ENCODE measurements at regions not wholly inside any gene's neighbourhood (a gene's known extent, or its start where the extent isn't known, plus 50 kb on each side); places are given as distances from the start of the nearest gene placed in this dataset.

DNA sequence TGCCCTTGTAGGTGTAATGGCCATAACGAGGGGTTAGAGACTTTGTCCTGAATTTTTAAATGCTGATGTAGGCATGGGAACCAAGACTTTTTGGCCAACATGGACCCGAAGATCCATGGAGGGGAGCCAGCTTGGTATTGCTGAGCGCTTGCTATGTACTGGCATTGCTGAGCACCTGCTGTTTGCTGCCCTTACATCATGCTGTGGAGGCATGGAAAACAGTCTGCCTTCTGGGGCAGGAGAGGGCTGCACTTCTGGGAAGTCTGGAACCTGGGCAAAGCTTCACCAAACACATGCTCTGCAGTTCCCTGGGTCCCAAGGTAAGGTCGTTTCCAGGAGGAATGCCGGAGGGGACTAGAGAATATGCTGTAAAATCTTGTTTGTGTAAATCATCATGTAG, 86.3 kb upstream of the CNIH3 start:
- H3K4me3 ChIP-seq (ENCODE audit: low read depth, low read length) = no peak overlapping the region
- H2AFZ ChIP-seq (ENCODE audit: insufficient read depth, low read length, poor library complexity) = no peak overlapping the region
- no peak overlapping the region for H3K18ac ChIP-seq (ENCODE audit: low read length)
- no peak overlapping the region for H3K23ac ChIP-seq (ENCODE audit: low read length)
- no peaks in the 10 kb centered on the region for H3K9me3 ChIP-seq (ENCODE audit: insufficient read depth, low read depth, low read length)
- H4K12ac ChIP-seq (ENCODE audit: low read depth, low read length) = no peak overlapping the region
- no peak overlapping the region for H4K8ac ChIP-seq (ENCODE audit: low read depth, low read length)
- no peaks in the 10 kb centered on the region for H3K79me1 ChIP-seq (ENCODE audit: low read length)
- H3K4me2 ChIP-seq (ENCODE audit: low read length) = no peak overlapping the region
- no peak overlapping the region for H2BK12ac ChIP-seq (ENCODE audit: low read length)
- H3K4me1 ChIP-seq (ENCODE audit: control insufficient read depth in 1 of 2, insufficient read depth in 2 of 2, low read length in 2 of 2) = peaks cover 3 to 4% of the 10 kb centered on the region in 2 experiments
- WGBS (ENCODE audit: extremely low coverage, insufficient coverage, insufficient read length) = no CpG with 5 or more reads among the region's 5 CpGs
- no peak overlapping the region for H2BK5ac ChIP-seq (ENCODE audit: low read depth, low read length, poor library complexity)
- H4K91ac ChIP-seq (ENCODE audit: low read depth, low read length) = no peak overlapping the region
- DNase-seq = no peak
- no peaks in the 10 kb centered on the region for H3K79me2 ChIP-seq (ENCODE audit: control insufficient read depth, insufficient read depth, low read length, poor library complexity)
- no peaks in the 10 kb centered on the region for H3K36me3 ChIP-seq (ENCODE audit: control insufficient read depth in 1 of 2, insufficient read depth in 2 of 2, low read length in 2 of 2)
- no peak overlapping the region for H3K4ac ChIP-seq (ENCODE audit: low read depth, low read length)
- H3K9ac ChIP-seq (ENCODE audit: low read length) = no peak overlapping the region
- H3K14ac ChIP-seq (ENCODE audit: low read length) = no peak overlapping the region
- no peaks in the 10 kb centered on the region for H3K27me3 ChIP-seq (ENCODE audit: insufficient read depth, low read length)
- no peak overlapping the region for H2AK5ac ChIP-seq (ENCODE audit: low read length)
- no peak overlapping the region for H2BK120ac ChIP-seq (ENCODE audit: insufficient read depth, low read length, poor library complexity)
- H3K27ac ChIP-seq (ENCODE audit: low read depth, low read length) = no peak overlapping the region

DNA sequence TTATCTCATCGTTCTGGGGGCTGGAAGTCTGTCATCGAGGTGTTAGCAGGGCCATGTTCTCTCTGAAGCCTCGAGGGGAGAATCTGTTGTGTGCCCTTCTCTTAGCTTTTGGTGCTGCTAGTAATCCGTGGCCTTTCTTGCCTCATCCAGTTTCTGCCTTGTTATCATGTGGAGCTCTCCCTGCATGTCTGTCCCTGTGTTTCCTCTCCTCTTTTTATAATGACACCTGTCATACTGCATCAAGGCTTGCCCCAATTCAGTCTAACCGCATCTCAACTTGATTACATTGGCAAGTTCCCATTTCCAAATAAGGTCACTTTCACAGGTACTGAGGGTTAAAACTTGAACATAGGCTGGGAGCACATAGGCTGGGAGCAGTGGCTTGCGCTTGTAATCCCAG, 82.6 kb upstream of the CNIH3 start:
- Histone ChIP-seq H4K8ac (ENCODE audit: low read depth, low read length) (no peak overlapping the region), H3K27ac (ENCODE audit: low read depth, low read length) (no peak overlapping the region), H4K12ac (ENCODE audit: low read depth, low read length) (no peak overlapping the region), H3K4me3 (ENCODE audit: low read depth, low read length) (no peak overlapping the region), H3K4ac (ENCODE audit: low read depth, low read length) (no peak overlapping the region), H2AFZ (ENCODE audit: insufficient read depth, low read length, poor library complexity) (no peak overlapping the region), H3K9me3 (ENCODE audit: insufficient read depth, low read depth, low read length) (no peaks in the 10 kb centered on the region), H3K4me1 (ENCODE audit: control insufficient read depth in 1 of 2, insufficient read depth in 2 of 2, low read length in 2 of 2) (peaks cover 3 to 4% of the 10 kb centered on the region in 2 experiments), H3K36me3 (ENCODE audit: control insufficient read depth in 1 of 2, insufficient read depth in 2 of 2, low read length in 2 of 2) (no peaks in the 10 kb centered on the region), H3K23ac (ENCODE audit: low read length) (no peak overlapping the region), H2BK12ac (ENCODE audit: low read length) (no peak overlapping the region), H3K79me2 (ENCODE audit: control insufficient read depth, insufficient read depth, low read length, poor library complexity) (no peaks in the 10 kb centered on the region), H4K91ac (ENCODE audit: low read depth, low read length) (no peak overlapping the region), H3K79me1 (ENCODE audit: low read length) (no peaks in the 10 kb centered on the region), H3K9ac (ENCODE audit: low read length) (no peak overlapping the region), H3K18ac (ENCODE audit: low read length) (no peak overlapping the region), H2AK5ac (ENCODE audit: low read length) (no peak overlapping the region), H3K27me3 (ENCODE audit: insufficient read depth, low read length) (no peaks in the 10 kb centered on the region), H2BK120ac (ENCODE audit: insufficient read depth, low read length, poor library complexity) (no peak overlapping the region), H2BK5ac (ENCODE audit: low read depth, low read length, poor library complexity) (no peak overlapping the region), H3K14ac (ENCODE audit: low read length) (no peak overlapping the region), H3K4me2 (ENCODE audit: low read length) (no peak overlapping the region)
- no peak for DNase-seq
- no CpG with 5 or more reads among the region's 6 CpGs for WGBS (ENCODE audit: extremely low coverage, insufficient coverage, insufficient read length)

DNA sequence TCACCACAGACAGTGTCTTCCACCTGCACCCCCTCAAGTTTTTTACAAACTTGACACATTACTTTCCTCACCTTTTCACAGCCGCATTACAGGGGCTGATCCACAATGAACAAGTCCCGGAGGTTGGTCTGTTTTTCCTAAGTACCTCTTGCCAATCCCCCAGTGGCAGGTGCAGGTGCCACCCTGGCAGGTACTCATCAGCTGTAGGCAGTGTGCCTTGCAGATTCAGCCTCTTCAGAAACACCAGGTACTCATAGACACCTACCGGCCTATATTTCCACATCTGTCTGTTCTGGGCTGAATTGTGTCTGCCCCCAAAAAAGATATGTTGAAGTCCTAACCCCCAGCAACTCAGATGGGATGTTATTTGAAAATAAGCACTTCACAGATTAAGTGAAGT, 81.4 kb upstream of the CNIH3 start:
- Histone ChIP-seq H4K91ac (ENCODE audit: low read depth, low read length) (no peak overlapping the region), H3K9ac (ENCODE audit: low read length) (no peak overlapping the region), H3K9me3 (ENCODE audit: insufficient read depth, low read depth, low read length) (no peaks in the 10 kb centered on the region), H4K8ac (ENCODE audit: low read depth, low read length) (no peak overlapping the region), H4K12ac (ENCODE audit: low read depth, low read length) (no peak overlapping the region), H3K36me3 (ENCODE audit: control insufficient read depth in 1 of 2, insufficient read depth in 2 of 2, low read length in 2 of 2) (no peaks in the 10 kb centered on the region), H3K79me1 (ENCODE audit: low read length) (no peaks in the 10 kb centered on the region), H2AK5ac (ENCODE audit: low read length) (no peak overlapping the region), H3K27me3 (ENCODE audit: insufficient read depth, low read length) (no peaks in the 10 kb centered on the region), H3K14ac (ENCODE audit: low read length) (no peak overlapping the region), H3K4me2 (ENCODE audit: low read length) (no peak overlapping the region), H3K18ac (ENCODE audit: low read length) (no peak overlapping the region), H2AFZ (ENCODE audit: insufficient read depth, low read length, poor library complexity) (no peak overlapping the region), H3K4me3 (ENCODE audit: low read depth, low read length) (no peak overlapping the region), H3K4me1 (ENCODE audit: control insufficient read depth in 1 of 2, insufficient read depth in 2 of 2, low read length in 2 of 2) (no peaks in the 10 kb centered on the region), H3K23ac (ENCODE audit: low read length) (no peak overlapping the region), H3K79me2 (ENCODE audit: control insufficient read depth, insufficient read depth, low read length, poor library complexity) (no peaks in the 10 kb centered on the region), H2BK5ac (ENCODE audit: low read depth, low read length, poor library complexity) (no peak overlapping the region), H2BK12ac (ENCODE audit: low read length) (no peak overlapping the region), H3K27ac (ENCODE audit: low read depth, low read length) (no peak overlapping the region), H3K4ac (ENCODE audit: low read depth, low read length) (no peak overlapping the region), H2BK120ac (ENCODE audit: insufficient read depth, low read length, poor library complexity) (no peak overlapping the region)
- no CpG with 5 or more reads among the region's 3 CpGs for WGBS (ENCODE audit: extremely low coverage, insufficient coverage, insufficient read length)
- no peak for DNase-seq

DNA sequence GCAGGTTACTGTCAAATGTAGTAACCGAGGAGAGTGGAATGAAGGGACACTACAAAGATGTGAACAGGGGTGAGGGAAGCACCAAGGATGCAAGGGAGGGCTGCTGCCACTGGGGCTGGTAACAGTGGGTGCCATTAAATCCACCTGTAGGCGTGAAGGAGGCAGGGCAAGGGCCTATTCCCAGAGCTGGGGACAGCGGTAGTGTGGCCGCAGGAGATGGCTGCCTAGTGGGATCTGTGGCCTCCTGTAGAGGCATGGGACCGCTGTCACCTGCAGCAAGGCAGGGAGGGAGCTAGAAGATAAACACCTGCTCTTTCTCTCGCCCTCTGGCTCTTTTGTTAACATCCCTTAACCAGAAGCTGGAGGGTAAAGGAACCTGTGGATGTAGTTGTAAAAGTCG, 80.5 kb upstream of the CNIH3 start:
- H2AFZ ChIP-seq (ENCODE audit: insufficient read depth, low read length, poor library complexity) = no peak overlapping the region
- no peaks in the 10 kb centered on the region for H3K79me2 ChIP-seq (ENCODE audit: control insufficient read depth, insufficient read depth, low read length, poor library complexity)
- H3K4me3 ChIP-seq (ENCODE audit: low read depth, low read length) = no peak overlapping the region
- no peak overlapping the region for H3K27ac ChIP-seq (ENCODE audit: low read depth, low read length)
- H3K9ac ChIP-seq (ENCODE audit: low read length) = no peak overlapping the region
- H2BK12ac ChIP-seq (ENCODE audit: low read length) = no peak overlapping the region
- H4K8ac ChIP-seq (ENCODE audit: low read depth, low read length) = no peak overlapping the region
- no peak overlapping the region for H3K4ac ChIP-seq (ENCODE audit: low read depth, low read length)
- no peak overlapping the region for H3K14ac ChIP-seq (ENCODE audit: low read length)
- H4K91ac ChIP-seq (ENCODE audit: low read depth, low read length) = no peak overlapping the region
- no peak overlapping the region for H3K23ac ChIP-seq (ENCODE audit: low read length)
- DNase-seq = no peak
- H3K4me2 ChIP-seq (ENCODE audit: low read length) = no peak overlapping the region
- H3K36me3 ChIP-seq (ENCODE audit: control insufficient read depth in 1 of 2, insufficient read depth in 2 of 2, low read length in 2 of 2) = no peaks in the 10 kb centered on the region
- no peaks in the 10 kb centered on the region for H3K4me1 ChIP-seq (ENCODE audit: control insufficient read depth in 1 of 2, insufficient read depth in 2 of 2, low read length in 2 of 2)
- no CpG with 5 or more reads among the region's 7 CpGs for WGBS (ENCODE audit: extremely low coverage, insufficient coverage, insufficient read length)
- no peaks in the 10 kb centered on the region for H3K79me1 ChIP-seq (ENCODE audit: low read length)
- no peaks in the 10 kb centered on the region for H3K9me3 ChIP-seq (ENCODE audit: insufficient read depth, low read depth, low read length)
- H2BK5ac ChIP-seq (ENCODE audit: low read depth, low read length, poor library complexity) = no peak overlapping the region
- no peaks in the 10 kb centered on the region for H3K27me3 ChIP-seq (ENCODE audit: insufficient read depth, low read length)
- no peak overlapping the region for H4K12ac ChIP-seq (ENCODE audit: low read depth, low read length)
- no peak overlapping the region for H3K18ac ChIP-seq (ENCODE audit: low read length)
- no peak overlapping the region for H2BK120ac ChIP-seq (ENCODE audit: insufficient read depth, low read length, poor library complexity)
- no peak overlapping the region for H2AK5ac ChIP-seq (ENCODE audit: low read length)
